K562 (cell line): ENCODE measurements at regions not wholly inside any gene's neighbourhood (a gene's known extent, or its start where the extent isn't known, plus 50 kb on each side); places are given as distances from the start of the nearest gene placed in this dataset.

Experiments used
- ATAC-seq: fragments of 200-7000 bp; cut with Tn5 transposase; 3 replicates; pipeline ENCODE4 v1.9.1; 2020; ENCODE audit warnings: moderate library complexity
- BruUV-seq: library from RNA; stranded (reverse); fragments of 400-500 nt; replicated peaks from 2 replicates; lab custom pipeline; 2021; lab: Mats Ljungman, UMichigan
- CTCF ChIA-PET: fragments of 300-600 bp; formaldehyde crosslinking; extraction: SDS; loops from one replicate; lab custom pipeline; 2021; ENCODE audit warnings: low intra/inter-chr PET ratio; lab: Yijun Ruan, JAX
- POLR2A ChIA-PET: fragments of 300-600, 350-650 bp; sonication (Branson Sonifier 250); formaldehyde crosslinking; extraction: SDS; loops from one replicate; lab custom pipeline; 2021; ENCODE audit warnings: antibody characterized with exemption, inconsistent platforms; lab: Yijun Ruan, JAX
- DNase-seq, 4 experiments: peaks; one replicate each; pipeline versions ENCODE4 v3.0.0 to v3.0.0-alpha.2; 2011 to 2018; ENCODE audit warnings: low spot score in 3 of 4, mixed read lengths in 3 of 4; ENCODE audit errors: extremely low read depth in 1 of 4
- FAIRE-seq: peaks from 2 replicates; lab custom pipeline; 2011; peaks lifted over from hg19 to GRCh38; lab: Jason Lieb, UNC
- H2AFZ ChIP-seq: 2 replicates; pipeline ENCODE4 v1.6.0; 2011; ENCODE audit warnings: low read depth, low read length, control low read depth, inconsistent platforms
- H3K27ac ChIP-seq: fragments of 200-600 bp; 3 replicates; pipeline ENCODE4 v1.8.0; 2011; ENCODE audit warnings: low read depth, mild to moderate bottlenecking, control low read depth, inconsistent platforms, low read length, moderate library complexity, mixed read lengths; ENCODE audit errors: extremely low read depth
- H3K27me3 ChIP-seq, 2 experiments: fragments of 300-600 bp in 1 of 2; 2 replicates in 1 of 2; 3 replicates in 1 of 2; pipeline versions ENCODE4 v1.6.0 to v1.8.0; 2011; ENCODE audit warnings: inconsistent platforms in 2 of 2, low read length in 2 of 2, mild to moderate bottlenecking in 1 of 2, mixed read lengths in 1 of 2, moderate library complexity in 1 of 2; ENCODE audit not compliant: control insufficient read depth in 2 of 2, insufficient read depth in 2 of 2
- H3K36me3 ChIP-seq: fragments of 300-600 bp; 3 replicates; pipeline ENCODE4 v1.8.0; 2011; ENCODE audit warnings: mild to moderate bottlenecking, low read length, inconsistent platforms; ENCODE audit not compliant: control insufficient read depth, insufficient read depth
- H3K4me1 ChIP-seq, 2 experiments: fragments of 200-600 bp in 1 of 2; replicated peaks in 1 of 2; 2 replicates in 1 of 2; 3 replicates in 1 of 2; pipeline versions ENCODE4 v1.5.1 to v1.8.0; 2011; ENCODE audit warnings: inconsistent platforms in 2 of 2, low read length in 2 of 2, mild to moderate bottlenecking in 1 of 2, mixed read lengths in 1 of 2, moderate library complexity in 1 of 2; ENCODE audit not compliant: control insufficient read depth in 2 of 2, insufficient read depth in 2 of 2
- H3K4me2 ChIP-seq: 2 replicates; pipeline ENCODE4 v1.6.1; 2011; ENCODE audit warnings: low read length, control low read depth, inconsistent platforms, mixed read lengths; ENCODE audit not compliant: insufficient read depth
- H3K4me3 ChIP-seq: fragments of 200-600 bp; sonication (generic), shearing (Covaris generic); 2 replicates; pipeline ENCODE4 v1.5.1; 2016; ENCODE audit warnings: control low read depth, inconsistent platforms
- H3K79me2 ChIP-seq: fragments of 200-600 bp; 3 replicates; pipeline ENCODE4 v1.8.0; 2011; ENCODE audit warnings: low read length, inconsistent platforms; ENCODE audit not compliant: control insufficient read depth, insufficient read depth
- H3K9ac ChIP-seq, 2 experiments: 2 replicates each; pipeline versions ENCODE4 v1.6.0 to v1.6.1; 2011; ENCODE audit warnings: low read depth in 2 of 2, low read length in 2 of 2, control low read depth in 1 of 2, inconsistent platforms in 1 of 2, mild to moderate bottlenecking in 1 of 2, mixed read lengths in 1 of 2; ENCODE audit not compliant: insufficient read depth in 1 of 2
- H3K9me1 ChIP-seq: one replicate; pipeline ENCODE4 v1.6.0; 2011; ENCODE audit warnings: inconsistent platforms, mild to moderate bottlenecking, low read length, moderate library complexity; ENCODE audit not compliant: control insufficient read depth, insufficient read depth
- H3K9me3 ChIP-seq: replicated peaks from 2 replicates; pipeline ENCODE4 v1.5.1; 2011; ENCODE audit warnings: low read depth, low read length, inconsistent platforms; ENCODE audit not compliant: control insufficient read depth, insufficient read depth
- H4K20me1 ChIP-seq: replicated peaks from 2 replicates; pipeline ENCODE4 v1.6.1; 2011; ENCODE audit warnings: low read length, inconsistent platforms, mixed read lengths; ENCODE audit not compliant: control insufficient read depth, insufficient read depth
- ARNT ChIP-seq, 2 experiments: fragments of 450-650 bp; IDR thresholded peaks; 2 replicates each; pipeline ENCODE4 v1.6.1; 2016; ENCODE audit warnings: mild to moderate bottlenecking in 1 of 2
- CHD1 ChIP-seq: fragments of 200-600 bp; sonication (generic); IDR thresholded peaks from one replicate; pipeline ENCODE4 v1.6.1; 2012; ENCODE audit warnings: mild to moderate bottlenecking, moderate library complexity, low read length, inconsistent platforms
- ETS1 ChIP-seq: conservative IDR thresholded peaks from 2 replicates; pipeline ENCODE4 v1.6.1; 2011; ENCODE audit warnings: low read depth, mild to moderate bottlenecking, low read length; ENCODE audit not compliant: control insufficient read depth
- HMG20A ChIP-seq: fragments of 450-650 bp; formaldehyde crosslinking; conservative IDR thresholded peaks from 2 replicates; pipeline ENCODE4 v1.4.0; 2020; ENCODE audit warnings: mild to moderate bottlenecking, mixed read lengths
- POLR2AphosphoS5 ChIP-seq: IDR thresholded peaks from 2 replicates; pipeline ENCODE4 v1.6.1; 2011; ENCODE audit warnings: mild to moderate bottlenecking, low read depth, low read length, moderate library complexity; ENCODE audit not compliant: control insufficient read depth, insufficient read depth
- PREB ChIP-seq: sonication (generic); formaldehyde crosslinking; IDR thresholded peaks from 2 replicates; pipeline ENCODE4 v1.8.1; 2023; ENCODE audit warnings: mild to moderate bottlenecking, missing genetic modification reagents
- RB1 ChIP-seq: fragments of 450-650 bp; IDR thresholded peaks from 2 replicates; pipeline ENCODE4 v1.6.1; 2017; ENCODE audit warnings: low read depth, mild to moderate bottlenecking
- RNF219 ChIP-seq: fragments of 250-450 bp; sonication (Bioruptor Pico); IDR thresholded peaks from 2 replicates; pipeline ENCODE4 v1.5.0; 2022; ENCODE audit warnings: mild to moderate bottlenecking
- SNRNP70 ChIP-seq: fragments of 200-400 bp; formaldehyde crosslinking; optimal IDR thresholded peaks from 2 replicates; pipeline ENCODE3; 2017; ENCODE audit warnings: low read depth, low read length
- YY1 ChIP-seq, 3 experiments: IDR thresholded peaks; 2 replicates each; pipeline ENCODE4 v1.6.1; 2011; ENCODE audit warnings: low read length in 2 of 3, mild to moderate bottlenecking in 2 of 3, moderate library complexity in 2 of 3, borderline replicate concordance in 1 of 3, control low read depth in 1 of 3, low read depth in 1 of 3; ENCODE audit not compliant: insufficient read depth in 3 of 3, insufficient replicate concordance in 2 of 3, control insufficient read depth in 1 of 3, insufficient read length in 1 of 3; ENCODE audit errors: extremely low read depth in 1 of 3
- ZHX1 ChIP-seq: fragments of 150-350 bp; conservative IDR thresholded peaks from 2 replicates; pipeline ENCODE4 v1.6.1; 2014; ENCODE audit warnings: low read length
- ZNF586 ChIP-seq: fragments of 450-650 bp; formaldehyde crosslinking; conservative IDR thresholded peaks from 2 replicates; pipeline ENCODE4 v1.4.0; 2020; ENCODE audit warnings: mild to moderate bottlenecking, moderate library complexity
- ZNF717 ChIP-seq: fragments of 250-450 bp; sonication (Bioruptor Pico); IDR thresholded peaks from 2 replicates; pipeline ENCODE4 v1.5.0; 2021
- WGBS: fragments of 100-300 bp; shearing (Covaris generic); methylation state at CpG from one replicate; pipeline ENCODE4 v1.1.6; 2016; ENCODE audit warnings: low coverage, mixed read lengths; ENCODE audit not compliant: insufficient coverage; ENCODE audit errors: missing lambda C conversion rate; 5-methylcytosine and 5-hydroxymethylcytosine counted together
- in situ Hi-C: fragments of 300-500 bp; cut with MboI; formaldehyde crosslinking; loops from 4 replicates; pipeline ENCODE4 v1.15.0; 2018; ENCODE audit warnings: inconsistent platforms, mixed read lengths
- intact Hi-C: fragments of 100-400 bp; cut with micrococcal nuclease; formaldehyde crosslinking; loops from 2 replicates; pipeline ENCODE4 v1.14.2; 2022

GRCh38 chr17:83160443-83161297 is 81.3 kb downstream of the METRNL start:
- Histone ChIP-seq H3K9ac (peak overlapping the region in 1 of 2 experiments; percentile 66; a peak in 1 of 4 replicates), H3K4me3 (no peak overlapping the region), H4K20me1 (no peaks in the 10 kb centered on the region), H2AFZ (no peak overlapping the region), H3K36me3 (no peaks in the 10 kb centered on the region), H3K4me2 (no peak overlapping the region), H3K4me1 (peaks cover 3 to 12% of the 10 kb centered on the region in 2 experiments; a peak in 4 of 5 replicates), H3K79me2 (no peaks in the 10 kb centered on the region), H3K9me3 (no peaks in the 10 kb centered on the region), H3K27me3 (peaks cover 22 to 47% of the 10 kb centered on the region in 2 experiments), H3K9me1 (no peaks in the 10 kb centered on the region), H3K27ac (no peak overlapping the region)
- no peak for DNase-seq
- ATAC-seq: no peak
- FAIRE-seq: no peak
- ChIA-PET CTCF (no interaction called here), POLR2A (interaction anchor here (0.6 to 1.3 kb wide), 4 partner anchors 11 to 90 kb away, joined by 4 to 5 read pairs (median 4); no protein-coding TSS in a partner anchor)
- WGBS: 24% methylated on average over 16 of the region's 19 CpGs
- intact Hi-C loops: no loop called here
- in situ Hi-C loops: no loop called here
- no TSS peak for BruUV-seq
- TF ChIP-seq SNRNP70 (no peak), RNF219 (no peak), YY1 (IDR thresholded peaks at IDR 0.05; ENCODE audit: borderline replicate concordance in 1 of 3, control insufficient read depth in 1 of 3, extremely low read depth in 1 of 3, insufficient read depth in 3 of 3, insufficient read length in 1 of 3, insufficient replicate concordance in 2 of 3, low read depth in 1 of 3, low read length in 2 of 3) (no peak), ETS1 (no peak), ARNT (IDR thresholded peaks at IDR 0.05) (no peak), HMG20A (CRISPR knock-in tag) (no peak), ZNF586 (CRISPR knock-in tag) (no peak), RB1 (no peak), ZNF717 (no peak), POLR2AphosphoS5 (no peak), PREB (CRISPR knock-in tag) (no peak), ZHX1 (no peak), CHD1 (no peak)
